GM10266 (cell line): ENCODE measurements at regions not wholly inside any gene's neighbourhood (a gene's known extent, or its start where the extent isn't known, plus 50 kb on each side); places are given as distances from the start of the nearest gene placed in this dataset.
A peak's percentile ranks its signal among the peaks of the same experiment; 100 is the strongest.

Experiments
- DNase-seq: peaks from one replicate; pipeline ENCODE4 v3.0.0; 2012; ENCODE audit errors: extremely low spot score
- CTCF ChIP-seq: IDR thresholded peaks from 2 replicates; pipeline ENCODE4 v1.5.1; 2012; ENCODE audit warnings: mild to moderate bottlenecking, low read depth; ENCODE audit not compliant: control insufficient read depth, insufficient read depth; ENCODE audit errors: missing control alignments

- DNase-seq, result no peak
- TF ChIP-seq CTCF, result no peak
These were observed 88.0 kb downstream of the AQP4 start for GRCh38 chr18:26777351-26778053.

- no peak for TF ChIP-seq CTCF
- no peak for DNase-seq
These were observed 92.8 kb downstream of the AQP4 start for GRCh38 chr18:26772691-26773090.

- peak; percentile 10 for DNase-seq
- TF ChIP-seq CTCF, result peak; percentile 19
These were observed 94.0 kb downstream of the AQP4 start for GRCh38 chr18:26771524-26771923.

- no peak for TF ChIP-seq CTCF
- DNase-seq, result no peak
These were observed 97.1 kb downstream of the AQP4 start for GRCh38 chr18:26768385-26768784.

- TF ChIP-seq CTCF, result no peak
- DNase-seq, result no peak
These were observed 100.0 kb downstream of the AQP4 start for GRCh38 chr18:26765498-26765897.

- no peak for TF ChIP-seq CTCF
These were observed 100.9 kb downstream of the AQP4 start for GRCh38 chr18:26764586-26764985.

GRCh38 chr18:26764177-26764576 is 101.3 kb downstream of the AQP4 start:
- no peak for DNase-seq
- no peak for TF ChIP-seq CTCF

More at GRCh38 chr18:26764586-26764985, 100.9 kb downstream of the AQP4 start:
- no peak for DNase-seq
